Neutrophil (primary cell): ENCODE measurements at regions not wholly inside any gene's neighbourhood (a gene's known extent, or its start where the extent isn't known, plus 50 kb on each side); places are given as distances from the start of the nearest gene placed in this dataset.

Experiments used
- H3K27ac ChIP-seq: fragments of 200-600 bp; sonication (generic); 2 replicates; pipeline ENCODE4 v1.5.1; 2016; ENCODE audit warnings: mild to moderate bottlenecking, moderate library complexity
- H3K27me3 ChIP-seq: fragments of 200-600 bp; sonication (generic); 2 replicates; pipeline ENCODE4 v1.6.0; 2016; ENCODE audit warnings: mild to moderate bottlenecking
- H3K36me3 ChIP-seq: fragments of 200-600 bp; sonication (generic); 2 replicates; pipeline ENCODE4 v1.5.1; 2017
- H3K4me1 ChIP-seq, 2 experiments: fragments of 200-600 bp in 1 of 2; sonication (generic) in 1 of 2; 1 replicate in 1 of 2; 2 replicates in 1 of 2; pipeline versions ENCODE4 v1.5.1 to v1.6.1; 2013 to 2016; ENCODE audit warnings: low read depth in 1 of 2, low read length in 1 of 2, mild to moderate bottlenecking in 1 of 2, moderate library complexity in 1 of 2; ENCODE audit not compliant: control insufficient read depth in 1 of 2, insufficient read depth in 1 of 2
- H3K4me3 ChIP-seq, 2 experiments: fragments of 200-600 bp in 1 of 2; sonication (generic) in 1 of 2; 1 replicate in 1 of 2; 2 replicates in 1 of 2; pipeline ENCODE4 v1.5.1; 2013 to 2016; ENCODE audit warnings: low read depth in 1 of 2, low read length in 1 of 2, mild to moderate bottlenecking in 1 of 2, moderate library complexity in 1 of 2
- H3K9me3 ChIP-seq: fragments of 200-600 bp; sonication (generic); 2 replicates; pipeline ENCODE4 v1.5.1; 2016
- TF ChIP-seq, protein P1 (sequence below): fragments of 200-600 bp; sonication (generic); IDR thresholded peaks from 2 replicates; pipeline ENCODE4 v1.5.1; 2016; ENCODE audit warnings: antibody characterized with exemption

- Histone ChIP-seq H3K27me3 (no peaks in the 10 kb centered on the region), H3K4me3 (no peak overlapping the region), H3K36me3 (no peaks in the 10 kb centered on the region), H3K27ac (no peak overlapping the region), H3K9me3 (no peaks in the 10 kb centered on the region), H3K4me1 (peaks cover 5 to 7% of the 10 kb centered on the region in 2 experiments)
- TF ChIP-seq, protein P1, sequence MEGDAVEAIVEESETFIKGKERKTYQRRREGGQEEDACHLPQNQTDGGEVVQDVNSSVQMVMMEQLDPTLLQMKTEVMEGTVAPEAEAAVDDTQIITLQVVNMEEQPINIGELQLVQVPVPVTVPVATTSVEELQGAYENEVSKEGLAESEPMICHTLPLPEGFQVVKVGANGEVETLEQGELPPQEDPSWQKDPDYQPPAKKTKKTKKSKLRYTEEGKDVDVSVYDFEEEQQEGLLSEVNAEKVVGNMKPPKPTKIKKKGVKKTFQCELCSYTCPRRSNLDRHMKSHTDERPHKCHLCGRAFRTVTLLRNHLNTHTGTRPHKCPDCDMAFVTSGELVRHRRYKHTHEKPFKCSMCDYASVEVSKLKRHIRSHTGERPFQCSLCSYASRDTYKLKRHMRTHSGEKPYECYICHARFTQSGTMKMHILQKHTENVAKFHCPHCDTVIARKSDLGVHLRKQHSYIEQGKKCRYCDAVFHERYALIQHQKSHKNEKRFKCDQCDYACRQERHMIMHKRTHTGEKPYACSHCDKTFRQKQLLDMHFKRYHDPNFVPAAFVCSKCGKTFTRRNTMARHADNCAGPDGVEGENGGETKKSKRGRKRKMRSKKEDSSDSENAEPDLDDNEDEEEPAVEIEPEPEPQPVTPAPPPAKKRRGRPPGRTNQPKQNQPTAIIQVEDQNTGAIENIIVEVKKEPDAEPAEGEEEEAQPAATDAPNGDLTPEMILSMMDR, result no peak
Observed at GRCh38 chr3:72258361-72259141, 473.6 kb upstream of the PROK2 start.

DNA sequence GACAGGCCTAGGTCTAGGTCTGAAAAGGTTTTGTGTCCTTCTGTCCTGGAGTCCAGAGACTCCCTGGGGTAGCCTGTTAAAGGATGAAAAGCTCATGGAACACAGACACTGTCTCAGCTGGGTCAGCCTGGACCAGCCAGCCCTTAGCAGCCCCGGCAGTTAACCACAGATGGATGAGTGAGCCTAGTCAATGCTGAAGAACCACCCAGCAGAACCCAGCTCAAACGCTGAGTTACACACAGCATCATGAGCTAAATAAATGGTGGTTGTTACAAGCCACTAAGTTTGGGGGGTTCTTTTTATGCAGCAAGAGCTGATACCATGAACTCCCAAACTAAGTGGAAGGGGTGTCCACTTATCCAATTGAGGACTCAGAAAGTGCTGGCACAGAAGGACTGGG is 472.8 kb upstream of the PROK2 start:
- Histone ChIP-seq H3K4me1 (peaks cover 5 to 7% of the 10 kb centered on the region in 2 experiments), H3K4me3 (no peak overlapping the region), H3K27me3 (no peaks in the 10 kb centered on the region), H3K36me3 (no peaks in the 10 kb centered on the region), H3K9me3 (no peaks in the 10 kb centered on the region), H3K27ac (no peak overlapping the region)
- TF ChIP-seq, protein P1, result no peak

DNA sequence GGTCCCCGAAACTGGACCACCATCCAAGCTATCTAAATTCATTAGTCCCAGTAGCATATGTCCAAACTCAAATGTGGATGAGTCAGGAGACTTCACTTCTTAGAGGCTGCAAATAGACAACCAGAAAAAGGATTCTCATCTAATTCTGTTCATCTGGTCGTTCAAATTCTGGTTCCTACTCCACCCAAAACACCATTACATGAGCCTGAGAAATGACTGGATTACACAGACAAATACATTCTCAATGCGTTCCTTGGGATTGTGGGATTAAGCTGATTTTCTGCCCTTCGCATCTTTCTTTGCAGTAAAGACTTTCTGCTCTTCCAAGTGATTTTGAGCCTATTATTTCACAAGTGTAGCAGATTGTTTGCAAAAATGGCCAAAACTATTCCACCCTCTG is 472.3 kb upstream of the PROK2 start:
- no peaks in the 10 kb centered on the region for H3K9me3 ChIP-seq
- TF ChIP-seq, protein P1, result no peak

DNA sequence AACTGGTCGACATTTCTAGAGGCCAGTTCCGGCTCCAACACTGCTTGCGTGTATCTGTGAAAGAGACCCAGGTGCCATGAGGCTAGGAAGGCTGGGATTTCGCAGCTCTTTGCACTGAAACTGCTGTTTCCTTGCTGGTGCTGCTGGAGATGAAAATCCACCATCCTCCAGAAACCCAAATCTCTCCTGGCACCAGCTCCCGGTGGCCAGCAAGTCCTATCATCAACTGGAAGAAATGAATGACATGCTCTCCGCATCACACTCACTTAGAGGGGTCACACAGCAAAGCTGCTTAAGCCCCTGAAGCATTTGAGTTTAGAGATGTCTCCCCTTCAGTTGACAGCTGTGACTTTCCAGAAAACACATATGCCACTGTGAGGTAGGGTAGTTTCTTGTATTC is 471.8 kb upstream of the PROK2 start:
- Histone ChIP-seq H3K4me1 (peaks cover 5 to 7% of the 10 kb centered on the region in 2 experiments), H3K27me3 (no peaks in the 10 kb centered on the region), H3K27ac (no peak overlapping the region), H3K4me3 (no peak overlapping the region), H3K36me3 (no peaks in the 10 kb centered on the region), H3K9me3 (no peaks in the 10 kb centered on the region)
- TF ChIP-seq, protein P1, result no peak

More for the DNA sequence above, 472.3 kb upstream of the PROK2 start:
- H3K36me3 ChIP-seq, result no peaks in the 10 kb centered on the region
- no peak overlapping the region for H3K4me3 ChIP-seq
- H3K4me1 ChIP-seq, result peaks cover 5 to 7% of the 10 kb centered on the region in 2 experiments
- no peaks in the 10 kb centered on the region for H3K27me3 ChIP-seq
- H3K27ac ChIP-seq, result no peak overlapping the region

GRCh38 chr3:72255791-72256559 is 471.0 kb upstream of the PROK2 start:
- no peaks in the 10 kb centered on the region for H3K36me3 ChIP-seq
- H3K4me3 ChIP-seq, result no peak overlapping the region
- no peak overlapping the region for H3K27ac ChIP-seq
- TF ChIP-seq, protein P1, result no peak
- peaks cover 5 to 7% of the 10 kb centered on the region in 2 experiments for H3K4me1 ChIP-seq
- no peaks in the 10 kb centered on the region for H3K27me3 ChIP-seq
- no peaks in the 10 kb centered on the region for H3K9me3 ChIP-seq
